Esophagus (tissue), 2 donors: ENCODE measurements at regions not wholly inside any gene's neighbourhood (a gene's known extent, or its start where the extent isn't known, plus 50 kb on each side); places are given as distances from the start of the nearest gene placed in this dataset.

ENCODE experiments used
- H3K27ac ChIP-seq, 2 donors: one replicate each; pipeline ENCODE4 v1.5.1; 2013; ENCODE audit warnings: low read depth in 2 of 2, mild to moderate bottlenecking in 2 of 2, inconsistent platforms in 1 of 2, low read length in 1 of 2, moderate library complexity in 1 of 2
- H3K27me3 ChIP-seq, 2 donors: one replicate each; pipeline ENCODE4 v1.6.1; 2013; ENCODE audit warnings: low read length in 2 of 2, control low read depth in 1 of 2, mild to moderate bottlenecking in 1 of 2; ENCODE audit not compliant: insufficient read depth in 2 of 2, control insufficient read depth in 1 of 2
- H3K36me3 ChIP-seq, 2 donors: one replicate each; pipeline ENCODE4 v1.6.1; 2013; ENCODE audit warnings: low read length in 1 of 2; ENCODE audit not compliant: control insufficient read depth in 2 of 2, insufficient read depth in 2 of 2
- H3K4me1 ChIP-seq, 2 donors: one replicate each; pipeline ENCODE4 v1.6.1; 2013; ENCODE audit warnings: low read length in 1 of 2; ENCODE audit not compliant: control insufficient read depth in 2 of 2, insufficient read depth in 2 of 2
- H3K4me3 ChIP-seq, 2 donors: one replicate each; pipeline ENCODE4 v1.5.1; 2013; ENCODE audit warnings: low read length in 2 of 2, mild to moderate bottlenecking in 2 of 2, low read depth in 1 of 2, moderate library complexity in 1 of 2
- H3K9me3 ChIP-seq, 2 donors: one replicate each; pipeline ENCODE4 v1.6.1; 2013; ENCODE audit warnings: mild to moderate bottlenecking in 2 of 2, low read depth in 1 of 2, low read length in 1 of 2, moderate library complexity in 1 of 2; ENCODE audit not compliant: control insufficient read depth in 2 of 2, insufficient read depth in 1 of 2
- WGBS, 2 donors: extraction: QIAGEN DNeasy Blood & Tissue Kit; methylation state at CpG; one replicate each; pipeline ENCODE4 v1.1.7; 2013; 5-methylcytosine and 5-hydroxymethylcytosine counted together
- donor health status: healthy with polysubstance abuse.
- donor health status: Bipolar disorder and iron deficiency.

GRCh38 chr5:15421921-15422412 is 78.0 kb upstream of the FBXL7 start:
- WGBS, 2 donors, result 41 to 51% methylated on average over 4 of the region's 4 CpGs

GRCh38 chr5:15421381-15421780 is 78.6 kb upstream of the FBXL7 start:
- H3K9me3 ChIP-seq, result no peaks in the 10 kb centered on the region
- H3K4me1 ChIP-seq, result no peaks in the 10 kb centered on the region
- WGBS, 2 donors, result 76 to 77% methylated on average over 3 of the region's 3 CpGs
- H3K4me3 ChIP-seq, result no peak overlapping the region
- no peaks in the 10 kb centered on the region for H3K27me3 ChIP-seq
- no peak overlapping the region for H3K27ac ChIP-seq
- H3K36me3 ChIP-seq, result no peaks in the 10 kb centered on the region

More at GRCh38 chr5:15421921-15422412, 78.0 kb upstream of the FBXL7 start:
- no peak overlapping the region for H3K4me3 ChIP-seq
- H3K27me3 ChIP-seq, result no peaks in the 10 kb centered on the region
- no peaks in the 10 kb centered on the region for H3K9me3 ChIP-seq
- H3K27ac ChIP-seq, result no peak overlapping the region
- no peaks in the 10 kb centered on the region for H3K4me1 ChIP-seq
- no peaks in the 10 kb centered on the region for H3K36me3 ChIP-seq

GRCh38 chr5:15420201-15420600 is 79.8 kb upstream of the FBXL7 start:
- Histone ChIP-seq H3K36me3 (no peaks in the 10 kb centered on the region), H3K27ac (no peak overlapping the region), H3K9me3 (no peaks in the 10 kb centered on the region), H3K4me3 (no peak overlapping the region), H3K4me1 (no peaks in the 10 kb centered on the region), H3K27me3 (no peaks in the 10 kb centered on the region)
- WGBS, 2 donors, result 65 to 74% methylated on average over 5 of the region's 5 CpGs

DNA sequence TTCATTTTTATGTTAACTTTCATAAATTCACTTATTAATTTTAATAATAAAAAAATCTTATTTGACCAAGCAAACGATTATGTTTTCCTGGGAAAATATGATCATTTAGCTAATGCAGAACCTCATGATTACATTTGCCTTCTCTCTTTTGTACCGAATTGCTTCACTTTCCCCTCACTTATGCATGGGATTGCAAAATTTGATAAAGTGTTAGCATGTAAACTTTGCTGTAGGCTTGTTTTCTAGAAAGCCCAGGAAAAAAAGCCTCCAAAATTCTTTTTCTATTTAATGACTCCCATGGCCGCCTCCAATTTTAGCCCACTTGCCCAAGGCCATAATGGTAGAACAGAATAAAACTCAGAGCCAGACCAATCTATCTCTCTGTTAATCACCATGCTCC is 82.8 kb upstream of the FBXL7 start:
- H3K4me3 ChIP-seq, result no peak overlapping the region
- no peaks in the 10 kb centered on the region for H3K27me3 ChIP-seq
- no peaks in the 10 kb centered on the region for H3K36me3 ChIP-seq
- H3K9me3 ChIP-seq, result no peaks in the 10 kb centered on the region
- H3K4me1 ChIP-seq, result no peaks in the 10 kb centered on the region
- no peak overlapping the region for H3K27ac ChIP-seq
- WGBS, 2 donors, result 88 to 90% methylated on average over 3 of the region's 3 CpGs

DNA sequence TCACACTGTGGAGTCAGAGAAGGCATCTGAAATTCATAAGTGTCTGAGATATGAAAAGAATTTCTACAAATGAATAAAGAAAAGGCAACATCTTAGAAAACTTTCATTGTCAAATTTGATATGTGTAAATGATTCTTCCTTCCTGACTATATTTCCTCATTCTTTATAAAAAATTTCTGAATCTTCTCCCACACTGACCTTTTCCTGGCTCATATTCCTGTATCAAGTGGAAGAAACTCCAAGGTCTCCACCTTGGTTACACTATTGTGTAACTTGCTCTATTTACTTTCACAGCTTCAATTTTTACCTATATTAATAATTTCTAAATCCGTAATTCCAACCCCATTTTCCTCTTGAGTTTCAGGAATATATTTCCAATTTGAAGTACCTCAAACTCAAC is 93.5 kb upstream of the FBXL7 start:
- WGBS, 2 donors, result 88 to 91% methylated on average over 1 of the region's 1 CpG

GRCh38 chr5:15393146-15393545 is 106.8 kb upstream of the FBXL7 start:
- H3K4me3 ChIP-seq, result no peak overlapping the region
- no peaks in the 10 kb centered on the region for H3K27me3 ChIP-seq
- H3K36me3 ChIP-seq, result no peaks in the 10 kb centered on the region
- H3K4me1 ChIP-seq, result no peaks in the 10 kb centered on the region
- WGBS, 2 donors, result 92 to 94% methylated on average over 1 of the region's 1 CpG
- no peaks in the 10 kb centered on the region for H3K9me3 ChIP-seq
- no peak overlapping the region for H3K27ac ChIP-seq

More for the DNA sequence above, 93.5 kb upstream of the FBXL7 start:
- no peak overlapping the region for H3K27ac ChIP-seq
- H3K27me3 ChIP-seq, result no peaks in the 10 kb centered on the region
- no peak overlapping the region for H3K4me3 ChIP-seq
- H3K4me1 ChIP-seq, result no peaks in the 10 kb centered on the region
- H3K9me3 ChIP-seq, result no peaks in the 10 kb centered on the region
- H3K36me3 ChIP-seq, result no peaks in the 10 kb centered on the region

GRCh38 chr5:15391704-15392397 is 108.1 kb upstream of the FBXL7 start:
- Histone ChIP-seq H3K4me3 (no peak overlapping the region), H3K27ac (no peak overlapping the region), H3K27me3 (no peaks in the 10 kb centered on the region), H3K9me3 (no peaks in the 10 kb centered on the region), H3K4me1 (no peaks in the 10 kb centered on the region), H3K36me3 (no peaks in the 10 kb centered on the region)
- 66 to 67% methylated on average over 12 of the region's 12 CpGs for WGBS, 2 donors

GRCh38 chr5:15388866-15389265 is 111.1 kb upstream of the FBXL7 start:
- Histone ChIP-seq H3K27ac (no peak overlapping the region), H3K4me1 (no peaks in the 10 kb centered on the region), H3K36me3 (no peaks in the 10 kb centered on the region), H3K4me3 (no peak overlapping the region), H3K9me3 (no peaks in the 10 kb centered on the region), H3K27me3 (no peaks in the 10 kb centered on the region)
- 77 to 83% methylated on average over 2 of the region's 2 CpGs for WGBS, 2 donors

GRCh38 chr5:15387931-15388524 is 112.0 kb upstream of the FBXL7 start:
- WGBS, 2 donors, result 71 to 79% methylated on average over 6 of the region's 6 CpGs
- Histone ChIP-seq H3K27me3 (no peaks in the 10 kb centered on the region), H3K27ac (no peak overlapping the region), H3K4me1 (no peaks in the 10 kb centered on the region), H3K36me3 (no peaks in the 10 kb centered on the region), H3K4me3 (no peak overlapping the region), H3K9me3 (no peaks in the 10 kb centered on the region)

- no peaks in the 10 kb centered on the region for H3K9me3 ChIP-seq
- H3K27me3 ChIP-seq, result no peaks in the 10 kb centered on the region
- no peaks in the 10 kb centered on the region for H3K36me3 ChIP-seq
- no peaks in the 10 kb centered on the region for H3K4me1 ChIP-seq
- H3K27ac ChIP-seq, result no peak overlapping the region
- H3K4me3 ChIP-seq, result no peak overlapping the region
- 88 to 90% methylated on average over 3 of the region's 3 CpGs for WGBS, 2 donors
Observed at GRCh38 chr5:15386122-15386521, 113.9 kb upstream of the FBXL7 start.
